ENCODE measurements at regions not wholly inside any gene's neighbourhood (a gene's known extent, or its start where the extent isn't known, plus 50 kb on each side); places are given as distances from the start of the nearest gene placed in this dataset.

GRCh38 chr7:45368129-45368807 is 205.9 kb upstream of the ADCY1 start:
- POLR2A ChIA-PET: no interaction called here
- Mint-ChIP-seq H3K4me1 (no peaks in the 10 kb centered on the region), H3K36me3 (no peaks in the 10 kb centered on the region), H3K27ac (no peak overlapping the region), H3K9me3 (peaks cover 0 to 12% (median 3%) of the 10 kb centered on the region in 9 donors), H3K4me3 (no peak overlapping the region), H3K27me3 (peaks cover 8 to 20% (median 16%) of the 10 kb centered on the region in 5 donors)
- no peak for ATAC-seq
- no peak for DNase-seq

- Mint-ChIP-seq H3K9me3 (peaks cover 0 to 2% (median 0%) of the 10 kb centered on the region in 9 donors), H3K27ac (no peak overlapping the region), H3K4me3 (no peak overlapping the region), H3K27me3 (peaks cover 0 to 32% (median 3%) of the 10 kb centered on the region in 5 donors), H3K36me3 (no peaks in the 10 kb centered on the region), H3K4me1 (no peaks in the 10 kb centered on the region)
- DNase-seq (no peak), ATAC-seq (no peak)
- POLR2A ChIA-PET: no interaction called here
These were observed 189.7 kb upstream of the ADCY1 start for GRCh38 chr7:45384499-45384898.

DNA sequence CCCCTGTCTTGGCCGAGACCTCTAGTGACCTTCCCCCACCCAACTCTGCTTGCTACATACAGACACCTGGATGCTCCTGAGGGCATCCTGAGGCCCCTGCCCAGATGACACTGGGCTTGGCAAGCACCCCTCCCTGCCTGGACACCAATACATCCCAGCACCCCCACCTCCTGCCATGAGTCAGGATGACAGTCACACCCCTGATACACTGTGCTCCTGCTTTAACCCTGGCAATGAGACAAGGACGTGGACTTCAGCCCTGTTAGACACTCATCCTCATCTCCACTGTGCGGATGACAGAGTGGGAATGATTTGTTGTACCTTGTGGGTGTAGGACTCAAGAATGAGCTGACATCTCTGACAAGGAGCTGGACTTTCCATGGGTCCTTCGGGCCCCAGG is 186.3 kb upstream of the ADCY1 start:
- peaks cover 0 to 5% (median 0%) of the 10 kb centered on the region in 9 donors for H3K9me3 Mint-ChIP-seq

DNA sequence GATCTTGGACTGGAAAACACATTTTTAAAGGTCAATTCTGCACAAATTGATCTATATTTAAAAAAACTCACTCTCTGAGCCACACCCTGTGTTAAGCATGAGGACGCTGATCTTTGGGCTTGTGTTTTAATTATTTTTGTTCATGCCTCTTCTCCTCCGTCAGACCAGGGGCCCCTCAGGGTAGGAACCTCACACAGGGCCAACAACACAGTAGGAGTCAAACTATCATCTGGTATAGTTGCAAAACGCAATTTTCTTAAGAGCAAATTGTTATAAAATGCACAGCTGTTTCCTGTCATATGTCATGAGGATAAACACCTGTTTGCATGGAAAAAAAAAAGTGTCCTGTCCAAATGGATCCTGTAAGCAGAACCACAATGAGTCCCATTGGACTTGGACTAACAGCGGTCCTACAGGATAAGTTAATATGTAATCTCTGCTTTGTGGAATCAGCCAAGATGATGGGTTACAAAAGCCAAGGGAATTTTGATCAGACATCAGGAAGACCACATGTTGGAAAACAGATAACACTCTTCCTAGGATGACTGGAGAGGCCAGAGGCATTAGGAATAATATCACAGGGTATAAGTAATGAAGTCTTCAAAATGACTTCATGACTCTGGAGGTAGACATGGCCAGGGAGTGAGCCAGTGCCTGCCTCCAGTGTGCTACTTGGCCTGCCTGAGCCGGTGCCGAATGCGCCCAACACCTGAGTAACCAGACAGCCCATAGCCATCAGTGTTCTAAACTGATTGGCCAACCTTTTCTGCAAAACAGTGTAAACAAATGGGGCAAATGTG is 184.9 kb upstream of the ADCY1 start:
- POLR2A ChIA-PET: no interaction called here
- peaks cover 0 to 14% (median under 1%) of the 10 kb centered on the region in 9 donors for H3K9me3 Mint-ChIP-seq
- DNase-seq (no peak), ATAC-seq (no peak)
- peaks cover 0 to 26% (median 3%) of the 10 kb centered on the region in 5 donors for H3K27me3 Mint-ChIP-seq
- H3K4me1 Mint-ChIP-seq: no peaks in the 10 kb centered on the region
- H3K4me3 Mint-ChIP-seq: no peak overlapping the region
- H3K36me3 Mint-ChIP-seq: peaks cover 0 to 4% (median 0%) of the 10 kb centered on the region in 3 donors
- H3K27ac Mint-ChIP-seq: no peak overlapping the region

More for the DNA sequence above, 186.3 kb upstream of the ADCY1 start:
- peaks cover 0 to 32% (median 3%) of the 10 kb centered on the region in 5 donors for H3K27me3 Mint-ChIP-seq
- POLR2A ChIA-PET: no interaction called here
- no peaks in the 10 kb centered on the region for H3K4me1 Mint-ChIP-seq
- peaks cover 0 to 4% (median 0%) of the 10 kb centered on the region in 3 donors for H3K36me3 Mint-ChIP-seq
- ATAC-seq (no peak), DNase-seq (no peak)
- H3K27ac Mint-ChIP-seq: no peak overlapping the region
- H3K4me3 Mint-ChIP-seq: no peak overlapping the region

GRCh38 chr7:45390180-45390579 is 184.0 kb upstream of the ADCY1 start:
- no peak for DNase-seq

GRCh38 chr7:45390731-45391130 is 183.4 kb upstream of the ADCY1 start:
- H3K4me1 Mint-ChIP-seq: no peaks in the 10 kb centered on the region

More at GRCh38 chr7:45390180-45390579, 184.0 kb upstream of the ADCY1 start:
- peaks cover 0 to 24% (median 10%) of the 10 kb centered on the region in 9 donors for H3K9me3 Mint-ChIP-seq
- peaks cover 0 to 8% (median 0%) of the 10 kb centered on the region in 3 donors for H3K36me3 Mint-ChIP-seq
- H3K27ac Mint-ChIP-seq: no peak overlapping the region
- no peak overlapping the region for H3K4me3 Mint-ChIP-seq
- POLR2A ChIA-PET: no interaction called here
- peaks cover 0 to 21% (median 3%) of the 10 kb centered on the region in 5 donors for H3K27me3 Mint-ChIP-seq
- no peaks in the 10 kb centered on the region for H3K4me1 Mint-ChIP-seq
- no peak for ATAC-seq

DNA sequence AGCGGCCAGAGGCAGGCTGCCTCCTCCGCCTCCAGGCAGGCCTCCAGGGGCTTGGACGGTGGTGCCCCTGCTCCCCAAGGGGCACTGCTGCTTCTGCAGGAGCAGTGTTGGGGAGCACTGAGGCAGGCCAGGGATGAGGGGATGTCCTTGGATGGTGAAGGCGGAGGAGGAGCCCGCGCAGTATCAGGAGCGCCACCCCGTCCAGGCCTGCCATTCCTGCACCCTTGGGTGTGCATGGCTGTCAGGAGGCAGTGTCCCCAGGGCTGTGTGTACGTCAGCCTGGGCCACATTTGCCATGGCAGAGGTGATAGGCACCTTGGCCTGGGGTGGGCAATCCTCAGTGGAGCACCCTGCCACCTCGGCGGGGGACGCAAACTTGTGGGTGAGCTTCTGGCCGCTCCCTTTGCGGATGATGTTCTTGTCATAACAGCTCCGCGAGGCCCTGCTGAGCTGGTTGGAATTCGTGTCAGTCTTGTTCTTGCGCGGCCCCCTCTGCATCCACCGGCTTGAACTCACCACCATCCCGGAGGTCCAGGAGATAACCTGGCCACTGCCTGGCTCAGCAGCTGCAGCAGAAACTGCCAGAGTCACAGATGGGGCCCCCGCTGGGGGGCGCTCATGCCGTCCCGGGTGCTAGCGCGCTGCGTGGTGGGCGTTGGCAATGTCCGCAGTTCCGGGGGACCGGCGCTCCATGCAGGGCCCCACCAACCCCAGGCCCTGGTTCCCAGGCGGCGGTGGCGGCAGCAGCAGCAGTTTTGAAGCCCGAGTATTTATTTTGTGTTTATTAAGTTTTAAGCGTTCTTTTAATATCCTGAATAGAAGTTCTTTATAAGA is 182.3 kb upstream of the ADCY1 start:
- POLR2A ChIA-PET: no interaction called here
- DNase-seq (no peak), ATAC-seq (no peak)
- H3K4me3 Mint-ChIP-seq: no peak overlapping the region
- no peak overlapping the region for H3K27ac Mint-ChIP-seq
- peaks cover 0 to 8% (median 0%) of the 10 kb centered on the region in 3 donors for H3K36me3 Mint-ChIP-seq
- no peaks in the 10 kb centered on the region for H3K4me1 Mint-ChIP-seq
- H3K27me3 Mint-ChIP-seq: peaks cover 0 to 12% (median 3%) of the 10 kb centered on the region in 5 donors
- peaks cover 0 to 37% (median 13%) of the 10 kb centered on the region in 9 donors for H3K9me3 Mint-ChIP-seq

More at GRCh38 chr7:45390731-45391130, 183.4 kb upstream of the ADCY1 start:
- H3K9me3 Mint-ChIP-seq: peaks cover 0 to 27% (median 11%) of the 10 kb centered on the region in 9 donors
- peaks cover 0 to 8% (median 0%) of the 10 kb centered on the region in 3 donors for H3K36me3 Mint-ChIP-seq
- DNase-seq (no peak), ATAC-seq (no peak)
- no peak overlapping the region for H3K27ac Mint-ChIP-seq
- no peak overlapping the region for H3K4me3 Mint-ChIP-seq
- peaks cover 0 to 16% (median 3%) of the 10 kb centered on the region in 5 donors for H3K27me3 Mint-ChIP-seq
- POLR2A ChIA-PET: no interaction called here

DNA sequence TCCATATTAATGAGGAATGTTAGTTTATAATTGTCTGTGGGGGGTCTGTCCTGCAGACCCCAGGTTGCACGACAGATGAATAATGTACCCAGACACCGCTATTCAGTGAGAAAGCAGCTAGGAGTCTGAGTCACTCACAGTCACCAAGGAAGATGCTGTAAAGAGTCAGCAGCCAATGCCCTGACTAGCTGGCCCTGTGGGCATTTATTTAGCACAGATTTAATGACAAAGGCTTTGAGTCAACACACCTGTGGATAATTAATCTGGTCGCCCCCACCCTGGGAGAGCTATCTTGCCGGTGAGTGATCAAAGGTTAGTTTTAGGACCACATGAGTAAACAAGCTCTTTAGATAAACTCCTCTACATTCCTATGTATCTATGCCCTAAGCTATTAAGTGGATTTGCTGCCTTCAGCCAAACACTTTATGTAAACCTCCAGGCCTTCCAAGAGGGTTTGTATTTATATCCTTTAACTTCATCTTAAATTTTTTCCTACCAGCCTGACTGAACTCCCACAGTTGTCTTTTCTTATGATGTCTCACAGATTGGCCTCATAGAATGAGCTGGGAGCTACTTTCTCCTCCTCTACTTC is 180.0 kb upstream of the ADCY1 start:
- Mint-ChIP-seq H3K9me3 (peaks cover 0 to 42% (median 14%) of the 10 kb centered on the region in 9 donors), H3K36me3 (peaks cover 0 to 8% (median 0%) of the 10 kb centered on the region in 3 donors), H3K4me1 (no peaks in the 10 kb centered on the region), H3K27me3 (peaks cover 0 to 5% (median 0%) of the 10 kb centered on the region in 5 donors), H3K27ac (no peak overlapping the region), H3K4me3 (no peak overlapping the region)
- ATAC-seq: no peak
- POLR2A ChIA-PET: no interaction called here
- DNase-seq: no peak

- Mint-ChIP-seq H3K4me3 (no peak overlapping the region), H3K36me3 (peaks cover 0 to 4% (median 0%) of the 10 kb centered on the region in 3 donors), H3K27ac (no peak overlapping the region), H3K9me3 (peaks cover 6 to 43% (median 17%) of the 10 kb centered on the region in 9 donors), H3K27me3 (peaks cover 0 to 12% (median 5%) of the 10 kb centered on the region in 5 donors), H3K4me1 (no peaks in the 10 kb centered on the region)
- POLR2A ChIA-PET: no interaction called here
- ATAC-seq (no peak), DNase-seq (no peak)
These were observed 175.1 kb upstream of the ADCY1 start for GRCh38 chr7:45399069-45399468.

- no peak for DNase-seq
- H3K4me3 Mint-ChIP-seq: no peak overlapping the region
- H3K27me3 Mint-ChIP-seq: peaks cover 0 to 11% (median 5%) of the 10 kb centered on the region in 5 donors
- H3K4me1 Mint-ChIP-seq: no peaks in the 10 kb centered on the region
- H3K36me3 Mint-ChIP-seq: no peaks in the 10 kb centered on the region
- no peak overlapping the region for H3K27ac Mint-ChIP-seq
- POLR2A ChIA-PET: no interaction called here
- peaks cover 5 to 29% (median 11%) of the 10 kb centered on the region in 9 donors for H3K9me3 Mint-ChIP-seq
- no peak for ATAC-seq
These were observed 173.5 kb upstream of the ADCY1 start for GRCh38 chr7:45400680-45401079.

- Mint-ChIP-seq H3K4me3 (no peak overlapping the region), H3K27me3 (peaks cover 0 to 12% (median 5%) of the 10 kb centered on the region in 5 donors), H3K36me3 (no peaks in the 10 kb centered on the region), H3K4me1 (no peaks in the 10 kb centered on the region), H3K27ac (no peak overlapping the region), H3K9me3 (peaks cover 5 to 25% (median 10%) of the 10 kb centered on the region in 9 donors)
- no peak for ATAC-seq
- POLR2A ChIA-PET: no interaction called here
- DNase-seq: no peak
These were observed 173.0 kb upstream of the ADCY1 start for GRCh38 chr7:45401155-45401554.

GRCh38 chr7:45401851-45402250 is 172.3 kb upstream of the ADCY1 start:
- ATAC-seq (no peak), DNase-seq (no peak)
- Mint-ChIP-seq H3K27ac (no peak overlapping the region), H3K27me3 (peaks cover 0 to 12% (median 5%) of the 10 kb centered on the region in 5 donors), H3K4me3 (no peak overlapping the region), H3K36me3 (no peaks in the 10 kb centered on the region), H3K4me1 (no peaks in the 10 kb centered on the region), H3K9me3 (peaks cover 4 to 18% (median 8%) of the 10 kb centered on the region in 9 donors)
- POLR2A ChIA-PET: no interaction called here
